HG03457 (cell line): ENCODE measurements at regions not wholly inside any gene's neighbourhood (a gene's known extent, or its start where the extent isn't known, plus 50 kb on each side); places are given as distances from the start of the nearest gene placed in this dataset.
A peak's percentile ranks its signal among the peaks of the same experiment; 100 is the strongest.

Source experiments
- ATAC-seq: cut with Tn5 transposase; IDR thresholded peaks from one replicate; pipeline ENCODE4 v1.9.1; 2021; ENCODE audit warnings: moderate number of reproducible peaks; ENCODE audit not compliant: unreplicated experiment

DNA sequence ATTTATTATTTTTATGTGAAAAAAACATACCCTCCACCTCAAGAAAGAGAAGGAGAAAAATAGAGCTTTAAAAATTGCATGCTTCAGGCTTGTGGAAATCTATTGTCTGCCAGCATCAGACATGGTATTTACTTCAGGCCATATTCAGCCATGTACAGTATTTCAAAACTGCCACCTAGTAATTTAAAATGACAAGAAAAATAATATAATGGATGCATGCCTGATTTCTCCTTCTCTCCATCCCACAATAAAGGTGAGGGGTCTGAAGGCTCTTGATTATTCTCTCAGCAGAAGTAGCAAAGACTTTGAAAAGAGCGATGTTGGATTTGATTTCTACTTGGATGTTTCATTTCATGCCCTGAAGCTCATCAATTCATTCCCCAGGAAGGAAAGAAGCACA, 250.7 kb downstream of the TBC1D4 start:
- ATAC-seq = no peak

DNA sequence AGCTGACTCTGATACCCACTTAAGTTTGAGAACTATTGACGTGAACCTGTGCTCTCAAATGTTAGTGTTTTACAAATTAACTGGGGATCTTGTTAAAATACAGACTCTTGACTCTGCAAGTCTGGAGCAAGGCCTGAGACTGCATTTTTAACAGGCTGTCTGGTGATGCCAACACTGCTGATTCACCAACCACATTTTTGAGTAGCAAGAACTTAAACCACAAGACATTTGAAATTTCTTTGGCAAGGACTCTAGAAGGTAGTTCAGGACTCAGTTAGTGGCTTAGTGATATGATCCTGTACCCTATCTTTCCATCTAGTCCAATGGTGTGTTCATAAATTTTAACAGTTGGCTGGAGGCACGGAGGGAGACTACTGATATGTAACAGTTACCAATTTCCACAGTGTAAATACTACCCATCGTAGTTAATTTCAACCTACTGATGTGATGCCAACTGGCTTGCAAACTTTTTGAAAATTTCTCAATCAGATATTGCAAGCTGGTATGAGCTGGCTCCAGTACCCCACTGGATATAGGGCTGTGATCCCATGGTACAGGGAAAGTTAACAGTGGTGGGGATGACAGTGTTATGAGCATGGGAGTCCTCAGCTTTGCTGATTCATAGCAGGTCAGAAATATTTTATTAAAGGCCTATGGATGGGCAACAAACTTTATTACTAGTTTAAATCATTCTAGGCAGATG, 255.1 kb downstream of the TBC1D4 start:
- no peak for ATAC-seq

DNA sequence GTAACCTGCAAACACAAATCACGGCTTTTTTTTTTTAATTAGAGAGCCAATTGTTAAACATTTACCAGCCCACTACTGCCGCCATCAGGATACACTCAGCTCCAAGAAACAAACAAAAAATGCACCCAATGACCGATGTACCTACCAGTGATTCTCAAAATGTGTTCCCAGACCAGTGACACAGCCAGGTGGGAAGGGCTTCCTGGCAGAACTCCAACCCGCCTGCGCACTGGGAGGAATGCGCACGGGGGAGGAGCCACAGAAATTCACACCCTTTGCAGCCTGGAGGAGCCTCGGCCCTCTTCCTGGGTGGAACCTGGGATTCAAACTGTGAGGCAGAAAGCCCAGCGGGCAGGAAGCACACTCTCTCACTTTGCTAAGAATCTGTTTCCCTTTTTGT, 255.9 kb downstream of the TBC1D4 start:
- ATAC-seq = no peak

DNA sequence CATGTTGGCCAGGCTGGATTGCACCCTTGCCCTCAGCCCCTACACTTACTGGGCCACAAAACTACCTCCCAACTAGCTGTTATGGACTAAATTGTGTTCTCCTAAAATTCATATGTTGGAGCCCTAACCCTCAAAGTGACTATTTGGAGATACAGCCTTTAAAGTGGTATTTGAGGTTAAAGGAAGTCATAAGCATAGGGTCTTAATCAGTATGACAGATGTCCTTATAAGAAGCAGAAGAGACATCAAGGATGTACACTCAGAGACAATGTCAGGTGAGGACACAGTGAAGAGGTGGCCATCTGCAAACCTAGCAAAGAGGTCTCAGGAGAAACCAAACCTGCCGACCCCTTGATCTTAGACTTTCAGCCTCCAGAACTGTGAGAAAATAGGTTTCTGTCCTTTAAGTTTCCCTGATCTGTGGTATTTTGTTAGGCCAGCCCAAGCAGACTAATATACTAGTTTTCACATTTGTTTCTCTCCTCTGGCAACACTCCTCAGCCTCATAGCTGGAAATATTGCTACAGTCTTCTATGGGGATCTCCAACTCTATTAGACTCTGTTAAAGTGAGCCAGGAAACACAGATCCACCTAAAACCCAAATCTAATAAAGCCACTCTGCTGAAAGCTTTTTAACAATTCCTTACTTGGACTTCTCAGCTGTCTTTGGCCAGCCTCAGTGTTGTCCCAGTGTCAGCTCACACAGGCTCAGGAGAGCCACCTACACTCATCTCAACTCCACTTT, 256.5 kb downstream of the TBC1D4 start:
- ATAC-seq = no peak

DNA sequence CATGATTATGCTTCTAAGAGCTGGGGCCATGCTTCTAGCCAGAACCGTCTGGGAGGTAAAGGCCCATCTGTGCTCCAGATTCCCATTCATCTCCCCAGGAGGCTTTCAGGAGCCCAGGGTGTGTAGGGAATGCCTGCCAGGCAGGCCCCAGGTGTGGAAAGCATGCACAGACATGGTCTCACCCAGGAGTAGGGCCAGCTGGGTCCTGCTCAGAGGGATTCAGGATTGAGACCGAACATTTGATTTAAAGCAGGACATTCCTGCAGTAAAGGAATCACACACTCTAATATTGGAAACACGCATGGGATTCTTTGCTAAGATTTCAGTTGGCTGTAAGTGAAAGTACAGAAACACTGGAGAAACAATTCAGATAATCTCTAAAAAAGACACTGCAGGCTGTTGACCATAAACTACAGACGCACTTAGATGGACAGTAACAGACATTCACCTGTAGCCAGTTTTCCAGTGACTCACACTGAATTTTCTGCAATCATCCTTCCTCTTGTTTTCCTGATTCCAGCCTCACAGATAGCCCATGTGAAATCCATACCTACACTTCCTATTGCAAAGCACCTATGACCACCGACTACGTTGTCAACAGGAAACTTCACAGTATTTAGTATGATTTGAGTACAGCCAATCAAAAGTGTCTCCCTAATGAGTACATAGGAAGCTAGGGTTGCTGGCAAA, 257.8 kb downstream of the TBC1D4 start:
- no peak for ATAC-seq

DNA sequence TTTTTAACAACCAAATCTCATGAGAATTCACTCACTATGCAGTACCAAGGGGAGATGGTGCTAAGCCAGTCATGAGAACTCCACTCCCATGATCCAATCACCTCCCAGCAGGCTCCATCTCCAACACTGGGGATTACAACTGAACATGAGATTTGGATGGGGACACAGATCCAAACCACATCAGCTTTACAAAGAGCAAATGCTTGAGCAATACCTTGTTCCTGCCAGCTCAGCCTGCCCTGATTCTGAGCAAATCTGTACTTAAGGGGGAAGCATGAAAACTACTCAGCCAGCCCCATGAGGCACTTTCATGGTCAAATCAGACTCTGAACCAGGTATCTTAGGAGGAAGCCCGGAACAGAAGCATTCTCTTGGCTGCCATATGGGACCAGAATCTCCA, 259.9 kb downstream of the TBC1D4 start:
- ATAC-seq = no peak

DNA sequence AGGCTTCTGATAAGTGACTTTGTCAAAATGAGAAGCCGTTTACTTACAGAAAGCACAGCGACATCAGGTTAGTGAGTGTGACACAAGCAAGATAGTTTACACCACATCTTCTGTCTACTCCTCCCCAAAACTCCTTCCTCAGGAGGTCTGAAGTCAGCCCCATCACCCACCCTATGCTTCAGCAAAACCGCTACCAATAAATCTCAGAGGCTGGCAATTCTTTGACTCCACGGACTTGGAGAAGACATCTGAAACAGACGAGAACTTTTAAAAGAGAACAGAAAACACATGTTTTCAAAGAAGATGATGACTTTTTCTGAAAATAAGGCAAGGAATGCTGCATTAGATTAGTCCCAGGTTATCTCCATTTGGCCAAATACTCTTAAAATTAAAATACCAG, 261.1 kb downstream of the TBC1D4 start:
- ATAC-seq = no peak

DNA sequence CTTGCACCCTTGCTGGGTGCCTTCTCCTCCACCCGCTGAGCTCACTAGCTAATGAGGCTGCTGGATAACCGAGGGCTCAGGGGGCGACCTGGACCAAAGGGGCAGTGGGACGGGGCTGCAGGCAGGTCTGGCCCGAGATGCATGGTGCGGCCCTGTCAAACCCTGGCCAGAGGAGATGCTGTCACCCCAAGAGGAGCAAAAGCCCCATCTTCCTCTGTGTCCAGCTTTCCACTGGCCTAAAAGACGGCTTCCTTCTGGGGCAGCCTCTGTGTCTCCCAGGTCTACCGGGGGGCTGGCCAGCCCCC, 261.8 kb downstream of the TBC1D4 start:
- no peak for ATAC-seq

DNA sequence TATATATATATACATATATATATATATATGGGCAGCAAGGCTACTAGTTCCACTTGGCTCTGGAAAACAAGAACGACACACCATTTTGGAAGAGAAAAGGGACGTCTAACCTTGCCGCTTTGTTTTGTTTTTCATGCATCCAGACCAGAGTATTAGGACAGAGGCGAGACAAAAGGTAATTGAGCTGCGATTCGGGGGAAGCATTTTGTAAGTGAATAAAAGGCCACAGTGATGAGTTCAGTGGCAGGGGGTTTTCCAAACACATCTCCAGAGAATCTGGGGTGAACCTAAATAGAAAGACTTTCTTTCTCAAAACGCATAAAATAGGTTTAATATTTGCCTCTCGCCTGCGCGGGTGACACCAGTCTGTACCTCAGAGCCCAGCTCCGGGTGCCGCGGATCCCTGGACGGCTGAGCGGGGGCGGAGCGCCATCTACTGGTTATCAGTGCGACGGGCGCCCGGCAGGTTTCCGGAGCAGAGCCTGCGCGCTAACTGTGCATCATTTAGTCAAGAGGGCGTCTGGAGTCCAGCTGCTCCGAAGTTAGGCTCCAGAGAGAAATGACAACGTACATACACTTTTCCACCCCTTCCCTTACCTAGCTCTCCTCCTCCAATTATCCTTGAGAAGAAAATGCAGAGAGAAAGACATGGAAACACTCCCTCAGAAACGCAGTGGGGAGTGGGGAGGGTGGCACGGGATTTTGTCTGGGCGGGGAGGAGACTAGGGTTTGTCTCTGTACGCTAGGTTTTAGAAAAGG, 262.3 kb downstream of the TBC1D4 start:
- ATAC-seq = peak; percentile 98

DNA sequence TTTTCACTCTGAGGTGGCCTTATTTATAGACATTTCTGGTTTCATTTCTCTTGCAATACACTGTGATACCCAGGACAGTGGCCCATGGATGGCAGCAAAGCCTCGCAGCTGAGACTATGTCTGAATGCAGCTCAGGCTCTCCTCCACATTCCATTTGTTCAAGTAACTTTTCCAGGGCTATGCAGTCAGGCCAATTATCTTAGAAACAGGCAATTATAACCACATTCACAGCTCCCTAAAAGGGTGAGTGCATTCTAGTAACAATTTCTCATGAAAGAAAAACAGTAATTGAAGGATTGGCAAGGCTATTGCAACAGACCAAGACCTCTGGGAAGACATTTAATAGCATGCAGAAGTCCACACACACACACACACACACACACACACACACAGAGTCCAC, 264.0 kb downstream of the TBC1D4 start:
- ATAC-seq = no peak

DNA sequence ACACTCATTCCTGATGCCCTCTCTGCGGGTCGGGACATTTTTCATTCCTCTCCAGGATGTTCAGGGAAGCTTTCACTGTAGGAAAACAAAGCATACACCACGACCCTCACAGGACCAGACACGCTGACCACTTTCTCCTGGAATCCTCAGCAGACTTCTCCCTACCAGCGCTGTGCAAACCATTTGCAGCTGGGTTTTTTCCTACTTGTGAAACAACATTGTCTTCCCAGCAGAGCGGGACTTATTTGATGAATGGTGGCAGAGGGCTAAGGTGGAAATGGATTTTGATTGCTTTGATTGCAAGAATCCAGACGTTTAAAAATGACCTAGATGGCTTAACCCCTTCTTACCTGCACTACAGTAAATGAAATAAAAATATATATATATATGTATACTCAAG, 265.9 kb downstream of the TBC1D4 start:
- no peak for ATAC-seq

DNA sequence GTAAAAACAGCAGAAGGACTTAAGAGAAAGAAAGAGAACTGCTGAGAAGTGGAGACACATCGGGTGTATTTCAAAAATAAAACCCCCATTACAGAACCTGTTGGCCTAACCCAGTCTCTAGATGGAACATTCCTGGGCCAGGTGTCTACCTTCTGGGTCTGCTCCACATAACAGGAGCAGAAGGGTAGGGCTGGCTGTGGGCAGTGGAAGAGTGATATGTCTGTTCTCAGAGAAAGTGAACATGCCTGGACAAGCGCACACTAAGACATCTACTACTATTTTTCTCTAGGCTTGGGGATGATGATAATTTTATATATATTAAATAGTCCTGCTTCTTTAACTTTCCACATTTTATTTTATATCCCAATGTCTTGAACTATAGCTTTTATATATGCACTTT, 267.1 kb downstream of the TBC1D4 start:
- no peak for ATAC-seq

DNA sequence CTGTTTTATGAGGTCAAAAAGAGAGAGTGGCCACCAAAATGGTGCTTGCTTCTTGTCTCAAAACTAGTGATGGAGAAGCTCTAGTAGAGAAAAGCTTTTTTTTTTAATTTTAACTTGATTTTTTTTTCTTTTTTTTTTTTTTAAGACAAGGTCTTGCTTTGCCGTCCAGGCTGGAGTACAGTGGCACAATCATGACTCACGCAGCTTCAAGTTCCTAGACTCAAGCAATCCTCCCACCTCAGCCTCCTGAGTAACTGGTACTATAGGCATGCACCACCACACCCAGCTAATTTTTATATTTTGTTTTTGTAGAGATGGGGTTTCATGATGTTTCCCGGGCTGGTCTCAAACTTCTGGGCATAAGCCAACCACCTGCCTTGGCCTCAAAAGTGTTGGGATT, 279.0 kb downstream of the TBC1D4 start:
- no peak for ATAC-seq

DNA sequence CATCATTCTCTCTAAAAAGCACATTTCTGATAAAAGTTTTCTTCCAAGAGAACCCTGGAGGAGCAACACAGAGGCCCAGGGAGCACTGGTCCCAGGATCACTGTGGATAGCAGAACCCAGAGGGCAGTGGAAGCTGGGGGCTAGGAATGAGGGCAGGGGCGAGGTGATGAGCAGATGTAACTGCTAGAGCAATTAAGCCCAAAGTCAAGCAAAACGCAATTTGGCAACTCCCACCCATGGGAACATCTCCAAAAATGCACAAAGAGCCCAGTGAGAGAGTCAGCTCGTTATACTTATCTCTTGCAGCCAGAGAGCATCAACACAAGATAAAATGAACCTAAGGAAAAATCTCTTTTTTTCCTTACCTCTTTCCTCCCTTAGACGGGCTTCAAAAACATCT, 284.2 kb downstream of the TBC1D4 start:
- no peak for ATAC-seq

DNA sequence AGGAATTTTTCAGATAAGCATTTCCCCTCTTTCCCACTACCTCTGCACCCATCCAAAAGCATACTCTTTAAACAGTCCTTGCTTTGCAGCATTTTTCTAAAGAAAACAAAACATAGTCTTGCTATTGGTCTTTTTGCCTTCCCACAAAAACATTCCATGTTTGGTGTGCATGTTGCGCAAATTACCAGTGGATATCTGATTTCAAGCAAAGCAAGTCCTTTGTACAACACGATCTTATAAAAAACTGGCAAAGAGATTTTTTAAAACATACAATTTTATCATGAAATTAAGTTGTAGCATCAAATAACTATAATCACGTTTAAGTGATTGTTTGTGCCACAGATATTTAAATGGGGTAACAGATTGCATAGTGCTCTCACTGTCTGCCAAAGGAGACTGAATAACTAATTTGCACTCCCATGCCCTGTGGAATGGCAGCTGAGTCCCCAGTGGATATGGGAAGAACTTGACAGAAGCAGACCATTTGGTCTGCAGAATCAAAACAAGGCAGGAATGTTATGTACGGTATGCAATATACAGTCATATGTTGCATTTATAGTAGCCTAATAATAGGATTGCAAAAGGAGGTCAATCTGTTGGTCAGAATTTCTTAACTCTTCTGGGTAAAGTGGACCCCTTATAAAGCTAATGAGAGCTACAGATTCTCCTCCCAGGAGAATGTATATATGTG, 285.7 kb downstream of the TBC1D4 start:
- no peak for ATAC-seq

DNA sequence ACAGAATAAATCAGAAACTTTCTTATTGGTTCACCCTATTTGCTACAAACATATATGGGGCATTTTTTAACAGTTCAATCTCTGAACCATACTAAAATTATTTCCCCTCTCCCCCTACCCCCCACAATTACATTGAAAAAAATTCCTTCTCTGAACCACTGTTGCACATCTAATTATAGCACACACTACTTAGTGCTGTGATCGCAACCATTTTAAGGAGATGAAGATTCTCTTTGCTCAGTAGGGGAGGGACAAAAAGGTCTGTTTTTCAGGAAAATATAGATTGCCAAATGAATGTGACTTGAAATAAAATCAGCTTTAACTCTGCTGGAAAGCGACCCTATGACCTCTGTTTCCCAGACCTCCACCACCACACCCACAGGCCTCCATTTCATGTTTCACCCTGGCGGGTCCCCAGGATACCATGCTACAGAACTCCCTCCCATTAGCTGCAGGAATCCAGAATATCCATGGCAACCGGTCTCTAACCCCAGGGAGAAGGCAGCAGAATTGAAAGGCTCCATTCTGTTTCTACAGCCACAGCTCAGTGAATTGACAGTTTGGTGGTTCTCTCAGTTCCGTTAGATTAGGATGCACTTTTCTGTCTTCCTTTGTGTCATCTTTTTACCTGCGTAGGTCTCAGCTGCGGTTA, 286.3 kb downstream of the TBC1D4 start:
- no peak for ATAC-seq

DNA sequence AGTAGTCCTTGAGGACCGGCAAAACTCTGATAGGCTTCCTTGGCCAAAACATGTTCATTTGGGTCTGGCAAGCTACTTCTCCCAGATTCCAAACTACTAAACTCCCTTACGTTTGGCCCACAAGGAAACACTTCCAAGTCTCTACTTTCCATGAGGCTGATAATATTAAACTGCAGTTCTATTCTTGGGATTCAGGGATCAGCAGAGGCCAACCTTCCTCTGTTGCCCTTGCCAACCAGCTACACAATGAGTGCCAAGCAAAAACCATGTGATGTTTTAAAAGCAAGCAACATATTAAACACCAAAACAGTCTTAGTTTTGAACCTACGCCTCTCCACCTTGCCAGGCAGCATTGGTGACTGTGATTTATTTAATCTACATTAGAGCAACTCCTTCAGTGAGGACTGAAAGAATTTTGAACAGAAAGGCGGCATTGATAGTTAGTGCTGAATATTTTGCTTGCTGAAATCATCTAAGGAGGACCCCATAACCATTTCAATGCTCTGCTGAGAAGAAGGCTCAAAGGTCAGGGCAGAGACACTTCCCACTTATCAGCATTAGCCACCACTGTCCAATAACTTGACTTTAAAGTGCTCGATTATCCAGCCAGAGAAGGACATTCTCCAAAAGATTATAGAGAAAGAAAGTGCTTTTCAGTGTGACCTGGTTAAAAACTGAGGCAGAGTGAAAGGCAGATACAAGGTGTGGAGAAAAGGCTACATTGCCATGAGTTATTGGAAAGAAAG, 287.1 kb downstream of the TBC1D4 start:
- ATAC-seq = no peak

DNA sequence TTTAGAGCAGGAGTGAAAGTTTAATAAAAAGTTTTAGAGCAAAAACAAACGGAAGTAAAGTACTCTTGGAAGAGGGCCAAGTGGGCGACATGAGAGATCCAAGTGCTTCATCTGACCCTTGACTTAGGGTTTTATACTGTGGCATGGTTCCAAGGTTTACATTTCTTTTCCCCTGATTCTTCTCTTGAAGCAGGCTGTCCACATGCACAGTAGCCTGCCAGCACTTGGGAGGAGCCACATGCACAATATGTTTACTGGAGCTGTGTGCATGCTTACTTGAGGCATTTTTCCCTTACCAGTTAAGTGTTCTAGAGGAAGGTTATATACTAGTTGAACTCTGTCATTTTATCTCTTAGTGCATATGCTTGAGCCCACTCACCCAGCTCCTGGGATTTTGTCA, 295.6 kb downstream of the TBC1D4 start:
- no peak for ATAC-seq

DNA sequence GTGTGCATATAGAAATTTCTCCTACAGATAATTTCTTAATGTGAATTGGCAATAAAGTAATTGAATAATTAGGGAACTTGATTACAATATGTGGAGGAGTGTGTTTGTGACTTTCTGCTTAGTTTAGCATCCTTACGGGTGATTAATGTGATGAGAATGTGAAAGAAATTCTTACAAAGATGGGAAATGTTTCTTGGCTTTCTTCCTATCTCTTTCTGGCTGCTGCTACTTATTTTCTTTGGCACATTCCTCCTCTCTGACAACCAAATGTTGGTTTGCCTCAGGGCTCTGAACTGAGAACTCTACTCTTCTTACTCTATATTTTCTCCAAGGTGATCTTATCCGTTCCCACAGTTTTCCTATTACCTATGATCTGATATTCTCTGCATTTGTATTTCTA, 300.1 kb downstream of the TBC1D4 start:
- ATAC-seq = no peak
